ENCODE measurements at regions not wholly inside any gene's neighbourhood (a gene's known extent, or its start where the extent isn't known, plus 50 kb on each side); places are given as distances from the start of the nearest gene placed in this dataset.

GRCh38 chr19:33957804-33958203, 161.1 kb downstream of the KCTD15 start:
- TF ChIP-seq CTCF (conservative IDR thresholded peaks at IDR 0.05) (no peak), EZH2 (IDR thresholded peaks at IDR 0.05; ENCODE audit: low read depth) (no peak)
